ENCODE measurements at regions not wholly inside any gene's neighbourhood (a gene's known extent, or its start where the extent isn't known, plus 50 kb on each side); places are given as distances from the start of the nearest gene placed in this dataset.

GRCh38 chr13:107733276-107733675 lies 482.1 kb downstream of the LIG4 start:
- TF ChIP-seq CTCF (IDR thresholded peaks at IDR 0.05): no peak
- no peak for TF ChIP-seq POLR2AphosphoS5 (IDR thresholded peaks at IDR 0.05)
- no peak for TF ChIP-seq EP300 (IDR thresholded peaks at IDR 0.05)
